HG03045 (cell line): ENCODE measurements at regions not wholly inside any gene's neighbourhood (a gene's known extent, or its start where the extent isn't known, plus 50 kb on each side); places are given as distances from the start of the nearest gene placed in this dataset.
"Not testable (repeated sequence)": the region's sequence is repeated elsewhere in the genome, so short reads cannot be mapped to it uniquely, and the experiment has no call there.

Source experiments
- ATAC-seq: cut with Tn5 transposase; IDR thresholded peaks from one replicate; pipeline ENCODE4 v1.9.1; 2021; ENCODE audit warnings: mild to moderate bottlenecking, moderate library complexity; ENCODE audit not compliant: unreplicated experiment

DNA sequence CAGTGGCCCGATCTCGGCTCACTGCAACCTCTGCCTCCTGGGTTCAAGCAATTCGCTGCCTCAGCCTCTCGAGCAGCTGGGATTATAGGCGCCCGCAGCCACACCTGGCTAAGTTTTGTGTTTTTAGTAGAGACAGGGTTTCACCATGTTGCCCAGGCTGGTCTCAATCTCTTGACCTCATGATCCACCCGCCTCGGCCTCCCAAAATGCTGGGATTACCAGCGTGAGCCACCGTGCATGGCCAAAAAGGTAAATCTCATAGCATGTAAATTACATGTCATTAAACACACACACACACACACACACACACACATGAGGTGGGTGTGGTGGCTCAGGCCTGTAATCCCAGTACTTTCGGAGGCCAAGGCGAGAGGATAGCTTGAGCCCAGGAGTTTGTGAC is 53.7 kb upstream of the SEPTIN5 start:
- not testable (repeated sequence) for ATAC-seq

GRCh38 chr22:19661156-19661555 is 53.1 kb upstream of the SEPTIN5 start:
- no peak for ATAC-seq

DNA sequence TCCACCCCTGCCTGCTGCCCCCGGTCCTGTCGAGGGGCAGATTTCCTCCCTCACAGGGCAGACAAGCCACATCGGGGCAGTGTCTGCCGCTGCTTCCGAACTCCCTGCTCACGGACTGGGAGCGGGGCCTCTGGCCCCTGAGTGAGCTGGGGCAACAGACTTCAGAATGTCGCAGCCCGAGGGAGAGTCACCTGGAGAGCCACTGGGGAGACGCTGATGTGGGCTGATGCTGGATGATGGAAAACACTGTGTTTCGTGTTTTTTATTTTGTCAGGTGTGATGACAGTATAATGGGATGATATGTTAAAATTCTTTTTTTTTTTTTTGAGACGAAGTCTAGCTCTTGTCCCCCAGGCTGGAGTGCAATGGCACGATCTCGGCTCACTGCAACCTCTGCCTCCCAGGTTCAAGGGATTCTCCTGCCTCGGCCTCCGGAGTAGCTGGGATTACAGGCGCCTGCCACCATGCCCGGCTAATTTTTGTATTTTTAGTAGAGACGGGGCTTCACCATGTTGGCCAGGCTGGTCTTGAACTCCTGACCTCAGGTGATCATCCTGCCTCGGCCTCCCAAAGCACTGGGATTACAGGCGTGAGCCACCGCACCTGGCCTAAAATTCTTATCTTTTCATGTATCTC is 52.1 kb upstream of the SEPTIN5 start:
- ATAC-seq: not testable (repeated sequence)

DNA sequence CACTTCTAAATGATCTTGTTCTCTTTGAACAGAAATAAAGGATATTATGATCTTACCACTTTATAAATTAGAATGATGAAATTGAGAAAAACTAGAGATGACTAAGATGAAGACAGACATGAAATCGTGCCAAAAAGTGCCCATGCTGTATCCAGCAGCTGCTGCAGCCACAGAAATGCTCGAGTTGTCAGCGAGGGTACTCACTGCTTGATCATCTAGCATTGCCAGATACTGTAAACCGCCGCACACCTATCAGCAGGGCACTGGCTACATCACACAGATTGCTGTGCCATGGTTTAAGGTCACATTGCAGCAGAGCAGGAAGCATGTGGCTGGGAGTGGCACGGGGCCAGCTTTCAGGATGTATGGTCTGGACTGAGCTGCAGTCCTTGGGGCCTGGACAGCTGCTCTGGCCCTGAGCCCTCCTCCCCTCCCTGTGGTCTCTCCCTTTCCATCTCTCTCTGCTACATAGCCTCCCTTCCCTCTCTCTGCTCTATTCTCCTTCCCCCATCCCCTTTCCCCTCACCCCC is 51.0 kb upstream of the SEPTIN5 start:
- ATAC-seq: no peak

- no peak for ATAC-seq
Measured at GRCh38 chr22:19663821-19664355, 50.4 kb upstream of the SEPTIN5 start.

GRCh38 chr22:19664406-19664805 is 49.9 kb upstream of the SEPTIN5 start:
- no peak for ATAC-seq
